Colonic mucosa (tissue), 4 donors: ENCODE measurements at regions not wholly inside any gene's neighbourhood (a gene's known extent, or its start where the extent isn't known, plus 50 kb on each side); places are given as distances from the start of the nearest gene placed in this dataset.
A peak's percentile ranks its signal among the peaks of the same experiment; 100 is the strongest.

Source experiments
- DNase-seq: peaks from one replicate; pipeline ENCODE4 v3.0.0-alpha.2; 2020
- H3K27ac ChIP-seq: fragments of 200-600 bp; one replicate; pipeline ENCODE4 v1.8.0; 2021
- H3K27me3 ChIP-seq: fragments of 200-600 bp; one replicate; pipeline ENCODE4 v1.8.0; 2021
- H3K36me3 ChIP-seq: fragments of 200-600 bp; one replicate; pipeline ENCODE4 v1.8.0; 2021
- H3K4me1 ChIP-seq: fragments of 200-600 bp; one replicate; pipeline ENCODE4 v1.8.0; 2021; ENCODE audit warnings: mild to moderate bottlenecking
- H3K4me3 ChIP-seq: fragments of 200-600 bp; one replicate; pipeline ENCODE4 v1.8.0; 2021
- H3K9ac ChIP-seq, 2 donors: one replicate each; pipeline ENCODE4 v1.7.0; 2013; ENCODE audit warnings: control low read depth in 2 of 2, low read depth in 2 of 2, low read length in 2 of 2
- H3K9me3 ChIP-seq: fragments of 200-600 bp; one replicate; pipeline ENCODE4 v1.8.0; 2021
- CTCF ChIP-seq: fragments of 200-600 bp; IDR thresholded peaks from one replicate; pipeline ENCODE4 v1.8.0; 2022; ENCODE audit warnings: antibody characterized with exemption, mild to moderate bottlenecking
- intact Hi-C: fragments of 100-400 bp; cut with DNase I; formaldehyde crosslinking; loops from one replicate; pipeline ENCODE4 v1.14.1; 2022
- donor health status: healthy.
- donor health status: DM: no; HTN: no; CAD: no.
- donor health status: DM: no; HTN: no; CAD: no.

- H3K9ac ChIP-seq = no peak overlapping the region
- H3K4me3 ChIP-seq = no peak overlapping the region
- no peaks in the 10 kb centered on the region for H3K4me1 ChIP-seq
- DNase-seq = no peak
- no peaks in the 10 kb centered on the region for H3K36me3 ChIP-seq
- TF ChIP-seq CTCF = no peak
- H3K27me3 ChIP-seq = no peaks in the 10 kb centered on the region
- H3K27ac ChIP-seq = no peak overlapping the region
- no peaks in the 10 kb centered on the region for H3K9me3 ChIP-seq
- intact Hi-C loops = no loop called here
Observed at GRCh38 chr12:94889445-94890210, 113.9 kb downstream of the NDUFA12 start.

GRCh38 chr12:94879542-94879941 is 124.0 kb downstream of the NDUFA12 start:
- intact Hi-C loops = loop anchor here (10.0 kb wide), 1 partner anchor 335 kb away; no protein-coding TSS in a partner anchor
- no peak overlapping the region for H3K9ac ChIP-seq
- H3K27me3 ChIP-seq = peaks cover 8% of the 10 kb centered on the region
- no peaks in the 10 kb centered on the region for H3K9me3 ChIP-seq
- TF ChIP-seq CTCF = no peak
- H3K4me1 ChIP-seq = no peaks in the 10 kb centered on the region
- no peak for DNase-seq
- H3K36me3 ChIP-seq = no peaks in the 10 kb centered on the region
- H3K4me3 ChIP-seq = no peak overlapping the region
- H3K27ac ChIP-seq = no peak overlapping the region

GRCh38 chr12:94875525-94875924 is 128.0 kb downstream of the NDUFA12 start:
- Histone ChIP-seq H3K4me1 (no peaks in the 10 kb centered on the region), H3K9me3 (no peaks in the 10 kb centered on the region), H3K27ac (no peak overlapping the region), H3K27me3 (peaks cover 46% of the 10 kb centered on the region), H3K36me3 (no peaks in the 10 kb centered on the region), H3K9ac (no peak overlapping the region), H3K4me3 (no peak overlapping the region)
- peak; percentile 28 for TF ChIP-seq CTCF
- DNase-seq = no peak
- intact Hi-C loops = loop anchor here (10.0 kb wide), 1 partner anchor 331 kb away; no protein-coding TSS in a partner anchor

GRCh38 chr12:94874518-94875302 is 128.8 kb downstream of the NDUFA12 start:
- Histone ChIP-seq H3K9ac (no peak overlapping the region), H3K4me3 (no peak overlapping the region), H3K4me1 (no peaks in the 10 kb centered on the region), H3K36me3 (no peaks in the 10 kb centered on the region), H3K9me3 (no peaks in the 10 kb centered on the region), H3K27me3 (peaks cover 46% of the 10 kb centered on the region), H3K27ac (no peak overlapping the region)
- no peak for TF ChIP-seq CTCF
- no peak for DNase-seq
- intact Hi-C loops = loop anchor here (10.0 kb wide), 1 partner anchor 330 kb away; no protein-coding TSS in a partner anchor

- Histone ChIP-seq H3K36me3 (no peaks in the 10 kb centered on the region), H3K9me3 (no peaks in the 10 kb centered on the region), H3K27ac (no peak overlapping the region), H3K27me3 (peaks cover 46% of the 10 kb centered on the region), H3K4me3 (peak overlapping the region; percentile 31), H3K4me1 (no peaks in the 10 kb centered on the region), H3K9ac (peak overlapping the region in 1 of 2 donors; percentile 33)
- DNase-seq = no peak
- TF ChIP-seq CTCF = no peak
- intact Hi-C loops = loop anchor here (10.0 kb wide), 1 partner anchor 329 kb away; no protein-coding TSS in a partner anchor
Observed at GRCh38 chr12:94873734-94874517, 129.6 kb downstream of the NDUFA12 start.
